GM18520 (cell line): ENCODE measurements at regions not wholly inside any gene's neighbourhood (a gene's known extent, or its start where the extent isn't known, plus 50 kb on each side); places are given as distances from the start of the nearest gene placed in this dataset.
"Not testable (repeated sequence)": the region's sequence is repeated elsewhere in the genome, so short reads cannot be mapped to it uniquely, and the experiment has no call there.

Experiments
- ATAC-seq: cut with Tn5 transposase; IDR thresholded peaks from one replicate; pipeline ENCODE4 v1.9.1; 2021; ENCODE audit not compliant: unreplicated experiment

- ATAC-seq, result not testable (repeated sequence)
These were observed 76.5 kb upstream of the LINC00632 start for GRCh38 chrX:140633105-140633504.

- ATAC-seq, result no peak
These were observed 101.4 kb upstream of the LINC00632 start for GRCh38 chrX:140608111-140608510.

GRCh38 chrX:140602140-140602539, 97.3 kb upstream of the SOX3 start:
- no peak for ATAC-seq

GRCh38 chrX:140599851-140600250, 95.0 kb upstream of the SOX3 start:
- no peak for ATAC-seq

- no peak for ATAC-seq
These were observed 84.8 kb upstream of the SOX3 start for GRCh38 chrX:140589657-140590056.

GRCh38 chrX:140586951-140587350, 82.1 kb upstream of the SOX3 start:
- no peak for ATAC-seq

GRCh38 chrX:140580478-140580877, 75.6 kb upstream of the SOX3 start:
- no peak for ATAC-seq

- ATAC-seq, result peak; percentile 90
These were observed 67.9 kb upstream of the SOX3 start for GRCh38 chrX:140572724-140573123.

- ATAC-seq, result no peak
These were observed 59.0 kb upstream of the SOX3 start for GRCh38 chrX:140563893-140564292.
